ENCODE measurements at regions not wholly inside any gene's neighbourhood (a gene's known extent, or its start where the extent isn't known, plus 50 kb on each side); places are given as distances from the start of the nearest gene placed in this dataset.

DNA sequence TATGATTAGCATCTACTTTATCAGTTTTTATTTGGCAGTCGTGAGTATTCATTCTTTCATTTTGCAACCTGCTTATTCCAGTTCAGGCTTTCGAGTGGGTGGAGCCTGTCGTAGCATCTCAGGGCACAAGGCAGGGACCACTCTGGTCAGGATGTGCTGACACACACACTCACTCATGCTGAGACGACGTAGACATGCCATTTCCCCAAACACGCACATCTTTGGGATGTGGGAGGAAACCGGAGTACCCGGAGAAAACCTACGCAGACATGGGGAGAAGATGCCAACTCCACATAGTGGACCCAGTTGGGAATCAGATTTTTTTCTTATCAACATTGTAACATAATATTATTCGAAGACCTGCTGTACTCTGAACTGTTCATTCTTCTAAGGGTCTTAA lies 756.5 kb upstream of the RBFOX1 start:
- no peak for DNase-seq (ENCODE audit: low read depth)
- TF ChIP-seq, protein P1, sequence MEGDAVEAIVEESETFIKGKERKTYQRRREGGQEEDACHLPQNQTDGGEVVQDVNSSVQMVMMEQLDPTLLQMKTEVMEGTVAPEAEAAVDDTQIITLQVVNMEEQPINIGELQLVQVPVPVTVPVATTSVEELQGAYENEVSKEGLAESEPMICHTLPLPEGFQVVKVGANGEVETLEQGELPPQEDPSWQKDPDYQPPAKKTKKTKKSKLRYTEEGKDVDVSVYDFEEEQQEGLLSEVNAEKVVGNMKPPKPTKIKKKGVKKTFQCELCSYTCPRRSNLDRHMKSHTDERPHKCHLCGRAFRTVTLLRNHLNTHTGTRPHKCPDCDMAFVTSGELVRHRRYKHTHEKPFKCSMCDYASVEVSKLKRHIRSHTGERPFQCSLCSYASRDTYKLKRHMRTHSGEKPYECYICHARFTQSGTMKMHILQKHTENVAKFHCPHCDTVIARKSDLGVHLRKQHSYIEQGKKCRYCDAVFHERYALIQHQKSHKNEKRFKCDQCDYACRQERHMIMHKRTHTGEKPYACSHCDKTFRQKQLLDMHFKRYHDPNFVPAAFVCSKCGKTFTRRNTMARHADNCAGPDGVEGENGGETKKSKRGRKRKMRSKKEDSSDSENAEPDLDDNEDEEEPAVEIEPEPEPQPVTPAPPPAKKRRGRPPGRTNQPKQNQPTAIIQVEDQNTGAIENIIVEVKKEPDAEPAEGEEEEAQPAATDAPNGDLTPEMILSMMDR (conservative IDR thresholded peaks at IDR 0.05; ENCODE audit: low read depth, low read length), result no peak
- no peak overlapping the region for H3K4me3 ChIP-seq (ENCODE audit: low read length)

DNA sequence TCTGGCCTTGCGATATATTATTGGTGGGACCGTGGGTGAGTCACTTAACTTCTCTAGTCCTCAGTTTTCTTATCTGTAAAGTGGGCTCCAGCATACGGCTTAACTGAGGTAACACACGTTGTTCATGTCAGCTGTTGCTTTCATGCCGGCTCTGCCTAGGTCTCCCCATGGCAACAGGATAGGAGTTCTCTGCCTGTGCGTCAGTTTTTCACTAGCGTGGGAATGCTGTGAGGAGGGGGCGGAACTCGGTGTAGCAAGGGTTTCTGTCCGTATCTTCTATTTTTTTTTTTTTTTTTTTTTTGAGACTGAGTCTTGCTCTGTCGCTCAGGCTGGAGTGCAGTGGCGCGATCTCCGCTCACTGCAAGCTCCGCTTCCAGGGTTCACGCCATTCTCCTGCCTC lies 758.5 kb upstream of the RBFOX1 start:
- TF ChIP-seq, protein P1 (conservative IDR thresholded peaks at IDR 0.05; ENCODE audit: low read depth, low read length), result no peak
- H3K4me3 ChIP-seq (ENCODE audit: low read length), result no peak overlapping the region
- DNase-seq (ENCODE audit: low read depth), result no peak

DNA sequence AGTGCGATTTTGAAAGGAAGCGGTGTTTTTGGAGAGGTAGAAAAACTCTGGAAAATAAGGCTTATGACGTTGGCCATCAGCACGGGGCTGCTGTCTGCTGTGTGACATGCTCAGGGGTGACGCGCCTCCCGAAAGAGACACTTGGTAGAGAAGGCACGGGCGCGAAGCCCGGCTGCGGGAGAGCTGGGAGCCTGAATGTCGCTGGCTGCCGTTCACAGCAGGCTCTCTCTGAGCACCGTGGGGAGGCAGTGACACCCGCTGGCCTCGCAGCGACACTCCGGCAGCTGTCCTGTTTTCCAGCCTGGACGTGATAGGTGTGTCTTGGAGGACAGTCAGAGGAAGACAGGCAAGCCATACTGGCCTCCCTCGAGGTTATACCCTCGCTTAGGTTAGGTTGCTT lies 759.1 kb upstream of the RBFOX1 start:
- no peak overlapping the region for H3K4me3 ChIP-seq (ENCODE audit: low read length)
- TF ChIP-seq, protein P1 (conservative IDR thresholded peaks at IDR 0.05; ENCODE audit: low read depth, low read length), result no peak
- no peak for DNase-seq (ENCODE audit: low read depth)

DNA sequence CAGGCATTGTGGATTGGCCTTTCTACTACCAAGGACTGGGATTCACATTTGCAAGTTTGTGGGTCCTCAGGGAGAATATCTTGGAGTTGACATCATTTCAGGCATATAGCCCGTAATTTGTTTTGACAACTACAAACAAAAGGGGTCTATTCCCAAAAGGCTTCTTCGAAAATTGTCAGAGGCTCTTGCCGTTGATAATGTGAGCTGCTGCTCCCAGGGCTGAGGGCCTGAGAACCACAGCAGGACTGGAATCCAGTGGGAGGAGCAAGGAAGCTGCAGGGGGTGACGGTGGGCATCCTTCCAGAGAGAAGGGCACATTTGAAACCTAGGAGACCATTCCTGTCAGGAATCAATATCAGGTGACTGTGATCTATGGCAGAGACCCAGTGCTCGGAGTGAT lies 761.6 kb upstream of the RBFOX1 start:
- TF ChIP-seq, protein P1 (conservative IDR thresholded peaks at IDR 0.05; ENCODE audit: low read depth, low read length), result no peak
- DNase-seq (ENCODE audit: low read depth), result no peak
- no peak overlapping the region for H3K4me3 ChIP-seq (ENCODE audit: low read length)

DNA sequence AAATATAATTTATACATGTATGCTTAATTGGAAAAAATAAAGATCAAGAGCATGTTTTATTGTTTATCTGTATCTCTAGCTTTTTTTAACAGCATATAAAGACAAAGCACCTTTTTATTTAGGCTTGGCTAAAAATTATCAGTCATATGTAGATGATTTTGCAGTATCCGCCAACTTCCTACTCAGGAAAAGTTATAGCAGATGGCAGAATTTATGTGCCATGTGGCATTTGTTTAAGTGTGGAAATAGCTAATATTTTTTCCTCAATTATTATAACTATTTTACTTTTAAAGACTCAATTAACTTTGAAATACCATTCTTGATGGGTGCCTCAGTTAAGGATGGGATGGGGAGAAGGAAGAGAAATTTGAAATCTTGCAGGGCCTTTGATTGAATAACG lies 762.1 kb upstream of the RBFOX1 start:
- TF ChIP-seq, protein P1 (conservative IDR thresholded peaks at IDR 0.05; ENCODE audit: low read depth, low read length), result no peak
- DNase-seq (ENCODE audit: low read depth), result no peak
- no peak overlapping the region for H3K4me3 ChIP-seq (ENCODE audit: low read length)

DNA sequence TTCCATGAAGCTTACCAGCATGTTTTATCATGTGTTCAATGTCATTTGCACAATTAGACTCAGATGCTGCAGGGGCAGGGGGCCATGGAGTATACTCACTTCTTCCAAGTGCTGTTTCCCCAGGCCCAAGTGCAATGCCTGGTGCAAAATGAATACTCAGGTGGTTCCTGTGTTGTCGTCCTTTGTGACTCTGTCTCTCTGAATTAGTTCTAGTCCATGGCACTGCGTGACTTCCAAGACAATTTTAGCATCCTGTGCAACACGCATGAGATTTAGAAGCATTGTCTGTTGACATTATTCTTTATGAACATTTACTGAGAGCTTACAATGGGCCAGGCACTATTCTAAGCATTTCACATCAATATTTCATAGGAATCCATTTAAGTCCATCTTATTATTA lies 769.7 kb upstream of the RBFOX1 start:
- H3K4me3 ChIP-seq (ENCODE audit: low read length), result no peak overlapping the region
- TF ChIP-seq, protein P1 (conservative IDR thresholded peaks at IDR 0.05; ENCODE audit: low read depth, low read length), result no peak
- DNase-seq (ENCODE audit: low read depth), result no peak

DNA sequence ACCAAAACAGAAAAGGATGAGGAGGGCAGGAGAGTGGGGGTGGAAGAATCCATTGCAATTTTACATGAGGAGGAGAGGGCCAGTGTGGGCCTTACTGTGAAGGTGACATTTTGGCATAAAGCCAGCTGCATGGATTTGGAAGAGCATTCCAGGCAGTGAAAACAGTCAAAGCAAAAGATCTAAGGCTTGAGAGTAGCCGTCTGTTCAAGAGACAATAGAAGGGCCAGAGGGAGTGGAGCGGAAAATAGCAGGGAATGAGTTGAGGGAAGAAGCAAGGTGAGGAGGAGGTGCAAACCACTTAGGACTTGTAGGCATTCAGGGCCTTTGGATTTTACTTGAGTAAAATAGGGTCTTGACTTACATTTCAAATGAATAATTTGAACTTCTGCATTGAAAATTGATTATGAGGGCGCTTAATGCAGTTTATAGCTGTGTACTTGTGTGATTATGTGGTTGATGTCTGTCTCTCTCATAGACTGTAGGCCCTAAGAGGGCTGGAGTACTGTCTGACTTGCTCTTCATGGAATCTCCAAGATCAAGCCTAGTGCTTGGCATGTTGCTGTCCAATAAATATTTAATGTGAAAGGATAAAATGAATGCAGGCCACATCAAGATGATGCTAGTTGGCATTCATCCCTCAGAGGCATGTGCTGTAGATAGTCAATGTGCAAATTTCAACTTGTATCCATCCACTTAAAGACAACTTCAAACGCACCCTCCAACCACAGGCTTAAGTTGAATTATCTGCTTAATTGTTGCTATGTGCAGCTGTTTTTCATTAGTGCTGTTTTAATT lies 772.1 kb upstream of the RBFOX1 start:
- TF ChIP-seq, protein P1 (conservative IDR thresholded peaks at IDR 0.05; ENCODE audit: low read depth, low read length), result no peak
- no peak for DNase-seq (ENCODE audit: low read depth)
- no peak overlapping the region for H3K4me3 ChIP-seq (ENCODE audit: low read length)
